HG03558 (cell line): ENCODE measurements at regions not wholly inside any gene's neighbourhood (a gene's known extent, or its start where the extent isn't known, plus 50 kb on each side); places are given as distances from the start of the nearest gene placed in this dataset.
"Not testable (repeated sequence)": the region's sequence is repeated elsewhere in the genome, so short reads cannot be mapped to it uniquely, and the experiment has no call there.

Experiments used
- ATAC-seq: cut with Tn5 transposase; IDR thresholded peaks from one replicate; pipeline ENCODE4 v1.9.1; 2021; ENCODE audit warnings: moderate number of reproducible peaks; ENCODE audit not compliant: unreplicated experiment; ENCODE audit errors: extremely low read depth

DNA sequence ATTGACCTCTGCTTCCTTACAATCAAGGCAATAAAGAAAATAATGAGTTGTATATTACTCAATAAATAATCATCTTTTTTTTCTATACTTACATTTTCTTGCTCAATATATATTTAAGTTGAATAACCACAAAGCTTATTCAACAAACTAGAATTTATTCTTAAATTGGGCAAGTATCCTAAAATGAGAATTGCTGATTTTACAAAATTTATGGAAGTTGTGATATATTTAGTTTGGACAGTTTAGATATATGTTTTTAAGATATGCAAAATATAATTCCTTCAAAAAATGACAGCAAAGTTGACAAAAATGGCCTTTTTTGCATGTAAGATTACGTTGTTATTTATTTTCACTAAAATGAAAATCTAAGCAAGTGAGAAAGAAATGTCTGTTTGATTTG is 305.7 kb upstream of the GRIN3A start:
- ATAC-seq, result no peak

DNA sequence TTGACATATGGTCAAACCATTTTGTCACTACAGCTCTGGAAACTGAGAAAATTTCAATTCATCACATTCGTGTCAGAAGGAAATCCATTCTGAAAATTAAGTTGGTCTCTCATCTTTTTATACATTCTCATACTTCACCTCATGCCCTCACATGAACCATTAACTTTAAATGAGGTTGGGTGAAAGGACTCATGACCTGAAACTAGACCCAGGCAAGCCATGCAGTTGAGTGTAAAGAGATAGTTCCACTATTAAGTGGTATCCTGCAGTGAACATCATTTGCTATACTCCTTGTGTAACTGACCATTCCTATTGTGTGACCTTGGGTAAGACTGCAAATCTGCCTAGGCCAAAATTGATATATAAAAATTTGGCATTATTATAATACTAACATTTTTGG is 299.6 kb upstream of the GRIN3A start:
- no peak for ATAC-seq

DNA sequence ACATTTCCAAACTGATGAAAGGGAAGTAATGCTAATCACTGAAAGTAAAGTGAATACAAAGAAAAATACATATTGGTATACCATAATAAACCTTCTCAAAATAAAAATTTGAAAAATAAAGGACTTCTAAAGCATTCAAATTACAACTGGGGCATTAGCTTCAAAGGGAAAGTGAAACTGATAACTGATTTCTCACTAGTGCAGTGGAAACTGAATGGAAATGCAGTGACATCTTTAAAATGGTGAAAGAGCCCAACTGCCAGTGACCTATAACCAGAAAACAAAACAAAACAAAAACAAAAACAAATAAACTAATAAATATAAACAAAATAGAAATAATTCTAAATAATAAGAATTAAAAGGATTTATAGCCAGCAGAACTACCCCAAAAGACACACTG is 297.5 kb upstream of the GRIN3A start:
- peak; percentile 63 for ATAC-seq

DNA sequence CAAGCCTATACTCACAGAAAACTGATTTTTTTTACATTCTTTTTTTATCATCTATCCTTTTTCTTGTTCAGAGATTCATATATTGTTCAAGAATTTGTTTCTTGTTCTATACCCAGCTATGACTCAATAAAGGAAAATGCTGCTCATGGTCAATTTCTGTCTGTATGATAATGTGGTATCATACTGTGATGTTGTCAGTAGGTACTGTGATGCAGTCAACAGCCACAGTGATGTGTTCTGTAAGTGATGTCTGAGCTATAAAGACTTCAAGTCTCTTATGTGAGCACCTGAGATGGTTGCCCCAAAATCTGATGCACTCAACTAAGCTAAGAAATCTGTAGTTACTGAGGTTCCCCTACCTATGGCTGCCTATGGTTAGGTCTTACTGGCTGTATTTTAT is 294.2 kb upstream of the GRIN3A start:
- ATAC-seq, result no peak

DNA sequence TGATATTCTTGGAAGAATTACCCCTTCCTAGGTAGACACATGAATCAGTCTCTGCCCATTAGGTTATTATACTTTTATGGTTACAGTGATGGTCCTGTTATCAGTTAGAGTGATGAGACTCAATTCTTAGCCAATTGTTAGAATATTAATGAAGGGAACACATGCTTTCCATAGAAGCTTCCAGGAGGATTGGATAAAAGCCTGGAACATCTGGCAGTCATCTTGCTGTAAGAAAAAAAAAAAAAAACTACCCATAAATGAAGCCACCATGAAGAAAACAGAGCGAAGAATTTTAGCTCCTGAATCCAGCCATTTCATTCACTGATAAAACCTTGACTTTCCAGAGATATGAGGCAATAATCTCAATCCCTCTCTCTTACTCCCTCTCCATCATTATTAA is 262.5 kb upstream of the GRIN3A start:
- ATAC-seq, result no peak

DNA sequence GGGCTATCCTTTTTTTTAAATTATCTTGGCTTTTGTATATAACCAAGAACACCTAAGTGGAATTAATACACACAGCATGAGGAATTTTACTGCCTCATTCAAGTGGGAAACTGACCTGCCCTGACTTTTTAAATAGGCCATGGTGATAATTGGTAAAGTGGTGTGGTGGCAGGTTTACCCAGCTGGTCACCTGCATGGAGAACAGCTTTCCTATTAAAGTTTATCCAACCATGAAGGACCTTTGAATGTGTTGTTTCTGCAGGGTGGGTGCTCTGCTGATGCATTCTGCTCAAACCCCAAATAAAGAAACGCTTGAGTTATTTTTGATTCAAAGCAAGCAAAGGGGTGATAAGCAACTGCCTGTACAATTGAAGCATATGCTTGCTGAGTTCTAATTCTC is 261.0 kb upstream of the GRIN3A start:
- no peak for ATAC-seq

DNA sequence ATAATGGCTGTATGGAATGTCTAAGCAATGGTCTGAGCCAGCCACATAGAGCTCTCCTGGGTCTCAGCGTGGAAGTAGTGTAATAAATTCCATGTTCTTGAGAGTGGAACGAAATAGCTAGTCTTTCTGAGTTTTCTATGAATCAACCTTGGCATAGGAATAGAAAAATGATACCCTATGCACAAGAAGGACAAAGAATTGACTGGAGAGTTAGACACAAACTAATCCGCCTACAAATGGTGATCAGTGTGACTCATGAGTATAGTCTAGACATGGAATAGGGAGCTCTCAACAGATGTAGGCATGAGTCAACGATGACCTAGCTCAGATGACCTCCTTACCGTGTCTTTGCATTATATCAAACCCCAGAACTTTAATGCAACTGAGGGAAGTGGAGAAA is 256.8 kb upstream of the GRIN3A start:
- no peak for ATAC-seq

DNA sequence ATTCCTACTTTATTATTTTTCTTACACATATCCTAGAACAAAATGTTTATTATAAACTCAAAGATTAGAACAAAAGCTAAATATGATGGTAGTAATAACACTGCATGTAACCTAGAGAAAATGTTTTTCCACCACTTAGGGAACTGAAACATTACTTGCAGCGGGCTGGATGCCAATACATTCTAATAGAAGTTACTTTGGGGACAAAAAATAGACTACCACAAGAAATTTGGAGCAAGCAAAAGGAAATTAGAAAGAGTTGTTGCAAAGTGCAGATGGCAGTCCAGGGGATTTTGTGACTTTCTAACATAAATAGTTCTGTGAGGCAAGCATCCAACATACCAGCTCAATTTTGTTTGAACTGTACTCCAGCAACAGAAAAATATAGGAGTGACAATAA is 255.3 kb upstream of the GRIN3A start:
- no peak for ATAC-seq

DNA sequence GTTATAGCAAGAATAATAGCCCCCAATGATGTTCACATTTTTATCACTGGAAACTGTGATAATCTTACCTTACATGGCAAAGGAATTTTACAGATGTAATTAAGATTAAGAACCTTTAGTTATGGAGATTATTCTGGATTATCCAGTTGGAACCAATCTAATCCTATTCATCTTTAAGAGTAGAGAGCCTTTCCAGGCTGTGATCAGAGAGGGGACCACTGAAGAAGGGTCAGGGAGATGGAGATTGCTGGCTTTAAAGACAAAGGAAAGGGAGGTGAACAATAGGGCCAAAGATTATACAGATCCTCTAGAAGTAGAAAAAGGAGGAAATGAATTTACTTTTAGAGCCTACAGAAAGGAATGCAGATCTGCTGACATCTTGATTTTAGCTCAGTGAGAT is 253.5 kb upstream of the GRIN3A start:
- ATAC-seq, result no peak

DNA sequence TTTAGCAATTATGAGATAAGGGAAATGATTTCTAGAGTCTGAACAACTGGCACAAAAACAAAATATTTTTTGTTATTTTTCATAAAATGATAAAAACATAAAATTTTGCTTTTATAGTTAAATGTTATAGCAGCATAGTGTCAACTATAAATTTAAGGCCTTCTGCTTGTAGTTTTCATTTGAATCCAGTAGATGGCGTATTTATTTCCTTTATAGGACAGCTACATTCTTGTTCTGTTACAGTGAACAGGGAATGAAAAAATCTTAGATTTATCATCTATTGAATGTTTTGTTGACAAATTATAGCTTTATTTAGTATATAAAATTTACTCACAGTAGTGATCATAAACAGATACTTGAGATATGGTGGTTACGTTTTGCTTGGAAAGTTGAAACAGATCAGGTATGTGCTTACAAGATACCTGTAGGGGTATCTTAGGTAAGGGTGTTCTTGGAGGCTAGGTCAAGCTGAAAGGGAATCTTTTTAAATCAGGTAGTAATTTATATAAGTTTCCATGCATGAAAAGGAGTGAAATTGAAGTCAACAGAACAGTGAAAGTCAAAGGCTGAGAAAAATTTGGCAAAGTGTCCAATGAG is 239.3 kb upstream of the GRIN3A start:
- ATAC-seq, result peak; percentile 64

DNA sequence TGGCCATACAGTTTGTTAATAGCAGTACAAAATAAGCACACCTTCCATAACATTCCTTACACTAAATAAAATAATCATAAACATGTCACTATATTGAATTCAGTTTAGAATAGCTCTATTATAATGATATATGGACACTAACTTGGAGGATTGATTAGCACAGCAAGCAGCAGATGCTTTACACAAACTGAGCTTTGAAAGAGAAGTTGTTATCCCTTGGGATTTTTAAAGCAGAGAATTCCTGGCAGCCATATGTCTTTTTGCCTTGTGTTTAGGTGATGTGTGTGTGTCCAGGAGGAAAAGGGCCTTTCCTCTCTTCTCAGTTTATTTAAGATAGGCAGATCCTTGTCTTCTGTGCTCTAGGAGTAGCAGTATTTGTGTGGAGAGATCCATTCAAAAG is 232.2 kb upstream of the GRIN3A start:
- no peak for ATAC-seq

DNA sequence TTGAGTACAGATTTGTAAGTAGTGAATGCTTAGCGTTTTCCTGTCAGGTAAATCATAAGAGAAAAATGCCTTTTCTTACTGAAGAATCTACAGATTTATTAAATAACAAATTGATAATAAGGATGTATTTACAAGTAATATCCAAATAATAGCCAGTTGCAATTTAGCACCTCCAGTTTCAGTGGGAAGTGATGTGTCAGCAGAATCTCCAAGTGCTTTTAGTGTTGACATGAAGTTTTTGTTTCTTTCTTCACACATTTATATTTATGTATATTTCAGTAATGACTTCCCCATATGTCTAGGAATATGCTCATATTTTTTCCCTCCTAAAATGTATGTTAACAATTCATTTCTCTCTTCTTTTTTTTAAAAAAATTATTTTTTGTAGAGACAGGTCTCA is 229.9 kb upstream of the GRIN3A start:
- no peak for ATAC-seq

DNA sequence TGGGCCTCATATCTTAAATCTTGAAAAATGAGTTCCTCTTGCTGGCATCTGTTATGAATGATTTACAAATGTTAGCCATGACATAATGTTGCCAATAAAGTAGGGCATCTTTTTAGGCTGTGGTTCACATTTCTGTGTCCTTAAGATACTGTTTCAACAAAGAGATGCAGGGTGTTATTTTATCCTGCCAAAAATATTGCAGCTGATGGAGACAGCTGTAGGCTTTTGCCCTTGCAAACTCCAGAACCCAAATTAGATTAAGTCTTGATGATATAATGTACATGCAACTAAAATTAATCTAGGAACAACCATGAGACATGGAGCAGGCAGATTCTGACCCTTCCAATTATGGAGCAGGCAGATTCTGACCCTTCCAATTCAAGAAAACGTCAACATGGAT is 228.2 kb upstream of the GRIN3A start:
- no peak for ATAC-seq

DNA sequence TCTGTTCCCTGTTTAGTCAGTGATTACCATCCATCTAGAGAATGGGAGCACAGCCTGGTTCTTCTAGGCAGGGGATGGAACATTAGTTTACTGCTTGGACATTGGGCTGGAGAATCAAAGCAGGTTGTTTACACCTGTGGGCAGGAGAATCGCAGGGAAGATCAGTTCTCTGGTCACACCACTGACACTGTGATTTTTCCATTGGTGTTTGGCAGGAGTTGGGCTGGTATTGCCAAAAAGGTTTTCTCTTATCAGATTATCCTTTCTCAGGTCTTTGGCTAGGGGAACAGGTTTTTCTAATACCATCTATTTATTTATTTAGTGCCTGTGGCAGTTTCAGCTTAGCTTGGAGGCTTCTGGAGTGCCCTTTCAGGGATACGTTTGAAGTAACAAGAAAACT is 219.3 kb upstream of the GRIN3A start:
- no peak for ATAC-seq

DNA sequence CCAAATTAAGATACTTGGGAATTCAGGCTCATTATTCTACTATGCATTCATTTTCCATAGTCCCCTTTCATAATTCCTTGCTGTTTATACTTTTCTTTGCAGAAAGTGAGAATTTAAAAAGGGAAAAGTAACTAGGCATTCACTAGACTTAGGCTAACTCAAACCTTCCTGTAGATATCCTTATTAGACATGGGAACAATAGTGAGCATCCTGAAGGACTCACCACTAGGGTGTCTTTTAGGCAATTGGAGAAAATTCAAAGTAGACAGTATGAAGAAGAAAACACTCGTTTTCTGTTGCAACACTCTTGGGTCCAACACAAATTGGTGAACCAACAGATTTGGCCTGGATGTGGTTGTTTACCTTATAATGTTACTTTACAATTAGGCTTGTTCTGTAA is 213.2 kb upstream of the GRIN3A start:
- no peak for ATAC-seq

DNA sequence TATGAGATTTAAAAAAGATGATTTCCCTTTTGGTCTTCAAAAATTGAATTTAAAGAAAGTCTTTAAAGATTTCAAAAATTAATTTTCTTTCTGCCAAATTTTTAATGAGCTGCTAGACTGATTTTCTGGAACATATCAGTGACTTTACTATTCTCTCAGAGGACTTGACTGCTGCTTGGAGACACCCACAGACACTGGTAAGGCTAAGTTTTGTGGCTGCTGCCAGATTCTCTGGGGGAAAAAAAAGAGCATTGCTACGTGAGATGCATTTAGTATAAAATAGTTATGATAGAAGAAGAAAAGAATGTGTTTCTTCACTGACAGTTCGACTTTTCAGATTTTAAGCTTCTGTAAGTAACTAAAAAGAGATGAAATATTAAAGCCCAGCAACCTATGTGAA is 193.3 kb upstream of the GRIN3A start:
- ATAC-seq, result no peak

DNA sequence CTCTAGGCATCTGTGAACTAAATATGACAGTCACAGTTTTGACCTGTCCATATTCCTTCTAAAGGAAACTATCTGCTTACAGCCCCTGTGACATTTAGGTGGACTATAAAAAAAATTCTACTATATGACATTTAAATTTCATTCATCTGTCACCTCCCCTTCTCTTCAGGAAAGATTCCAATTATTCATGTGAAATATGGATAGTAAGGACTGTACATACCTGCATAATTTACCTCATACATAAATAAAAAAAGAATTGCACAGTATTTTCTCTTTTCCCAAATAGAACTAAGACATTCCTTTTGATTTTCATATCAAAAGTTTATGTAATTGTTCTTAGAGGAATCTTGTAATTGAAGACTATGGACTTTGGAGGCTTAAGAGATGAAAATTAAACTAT is 192.3 kb upstream of the GRIN3A start:
- ATAC-seq, result no peak

DNA sequence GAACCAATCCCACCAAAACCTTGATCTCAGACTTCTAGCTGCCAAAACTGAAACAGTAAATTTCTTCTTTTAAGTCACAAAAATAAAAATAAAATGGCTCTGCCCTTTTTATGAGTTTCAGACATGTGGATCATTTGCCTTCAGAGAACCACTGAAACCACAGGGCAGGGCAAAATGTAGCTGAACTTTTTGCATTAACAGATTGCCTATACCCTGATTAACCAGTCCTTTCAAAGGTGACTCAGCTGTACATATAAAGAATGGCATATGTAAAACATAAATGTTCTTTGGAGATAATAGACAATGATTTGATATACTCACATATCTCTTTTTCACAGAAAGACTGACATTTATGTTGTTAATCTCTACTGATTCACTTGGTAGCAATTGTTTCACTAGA is 187.1 kb upstream of the GRIN3A start:
- no peak for ATAC-seq

DNA sequence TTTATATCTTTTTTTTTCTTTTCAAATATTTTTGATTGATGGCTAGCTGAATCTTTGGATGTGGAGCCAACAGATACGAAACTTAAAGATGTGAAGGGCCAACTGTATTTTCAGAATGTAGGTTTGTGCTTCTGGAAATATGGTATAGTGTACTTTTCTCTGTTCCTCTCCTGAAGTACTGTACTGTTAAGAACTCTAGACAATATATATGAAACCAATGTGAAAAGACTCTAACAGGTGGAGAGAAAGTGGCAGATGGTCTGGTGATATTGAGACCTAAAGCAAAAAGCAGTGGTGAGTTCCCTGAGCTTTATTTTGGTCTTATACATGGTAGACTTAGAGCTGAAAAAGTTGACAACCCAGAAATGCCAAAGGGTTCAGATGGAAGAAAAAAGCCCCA is 185.0 kb upstream of the GRIN3A start:
- ATAC-seq, result no peak

DNA sequence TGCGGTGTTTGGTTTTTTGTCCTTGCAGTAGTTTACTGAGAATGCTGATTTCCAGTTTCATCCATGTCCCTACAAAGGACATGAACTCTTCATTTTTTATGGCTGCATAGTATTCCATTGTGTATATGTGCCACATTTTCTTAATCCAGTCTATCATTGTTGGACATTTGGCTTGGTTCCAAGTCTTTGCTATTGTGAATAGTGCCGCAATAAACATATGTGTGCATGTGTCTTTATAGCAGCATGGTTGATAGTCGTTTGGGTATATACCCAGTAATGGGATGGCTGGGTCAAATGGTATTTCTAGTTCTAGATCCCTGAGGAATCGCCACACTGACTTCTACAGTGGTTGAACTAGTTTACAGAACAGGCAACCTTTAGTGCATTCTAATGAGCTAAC is 178.5 kb upstream of the GRIN3A start:
- not testable (repeated sequence) for ATAC-seq

DNA sequence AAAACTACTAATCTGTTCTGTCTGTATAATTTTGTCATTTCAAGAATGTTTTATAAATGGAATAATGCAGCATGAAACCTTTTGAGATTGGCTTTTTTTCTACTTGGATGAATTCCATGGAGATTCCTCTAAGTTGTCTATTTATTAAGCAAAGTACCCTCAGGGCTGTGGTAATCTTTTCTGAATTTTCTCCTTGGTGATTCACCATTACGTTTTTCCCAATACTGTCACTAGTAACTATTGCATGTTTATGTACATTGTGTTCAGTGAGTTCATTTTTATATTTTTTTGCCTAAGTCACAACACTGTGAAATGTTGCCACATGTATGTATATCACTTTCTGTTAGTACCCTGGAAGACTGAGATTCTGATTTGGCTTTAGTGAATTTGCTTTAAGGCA is 177.0 kb upstream of the GRIN3A start:
- ATAC-seq, result no peak

DNA sequence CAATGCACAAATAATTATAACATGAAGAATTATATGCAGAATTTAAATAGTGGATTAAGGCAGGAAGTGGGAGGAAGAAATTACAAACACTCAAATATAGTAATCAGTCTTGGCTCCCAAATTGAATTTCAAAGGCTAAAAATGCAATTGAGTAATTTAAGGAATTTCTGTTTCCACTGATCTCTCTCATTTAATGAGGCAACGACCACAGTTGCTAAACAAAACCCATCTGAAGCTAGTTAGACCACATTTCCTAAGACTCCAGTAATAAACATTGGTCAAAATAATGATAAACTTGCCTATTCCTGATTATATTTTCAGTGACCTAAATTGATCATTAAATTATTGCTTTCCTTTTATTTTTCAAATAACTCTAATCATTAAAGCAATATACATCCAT is 174.3 kb upstream of the GRIN3A start:
- ATAC-seq, result no peak

DNA sequence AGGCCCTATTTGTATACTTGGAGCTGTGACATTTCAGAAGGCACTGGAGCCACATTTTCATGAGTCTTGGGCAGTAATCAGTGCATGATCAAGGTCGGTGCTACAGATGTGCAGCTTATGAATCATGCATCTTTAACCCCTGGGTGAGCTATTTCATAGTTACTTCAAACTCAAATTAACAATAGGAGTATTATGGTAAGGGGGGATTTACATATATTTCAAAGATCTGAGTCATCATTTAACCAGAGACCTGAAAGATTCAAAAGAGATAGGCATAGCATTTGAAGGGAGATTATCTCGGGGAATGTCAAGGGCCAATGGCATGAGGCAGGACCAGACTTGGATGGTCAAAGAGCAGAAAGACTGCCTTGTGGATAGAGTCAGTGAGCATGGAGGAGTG is 169.0 kb upstream of the GRIN3A start:
- no peak for ATAC-seq
